Osteocyte (in vitro differentiated cells): ENCODE measurements at regions not wholly inside any gene's neighbourhood (a gene's known extent, or its start where the extent isn't known, plus 50 kb on each side); places are given as distances from the start of the nearest gene placed in this dataset.

Source experiments
- DNase-seq: peaks from one replicate; pipeline ENCODE4 v3.0.0; 2021; ENCODE audit warnings: mixed read lengths; ENCODE audit not compliant: unreplicated experiment; ENCODE audit errors: extremely low spot score
- H3K27ac Mint-ChIP-seq: one replicate; pipeline ENCODE4 v1.8.0; 2021; ENCODE audit warnings: mild to moderate bottlenecking, mixed read lengths; ENCODE audit not compliant: unreplicated experiment
- H3K27me3 Mint-ChIP-seq: one replicate; pipeline ENCODE4 v1.8.0; 2021; ENCODE audit warnings: mixed read lengths; ENCODE audit not compliant: unreplicated experiment
- H3K36me3 Mint-ChIP-seq: one replicate; pipeline ENCODE4 v1.8.0; 2021; ENCODE audit warnings: mixed read lengths; ENCODE audit not compliant: unreplicated experiment
- H3K4me1 Mint-ChIP-seq: one replicate; pipeline ENCODE4 v1.8.0; 2021; ENCODE audit warnings: mixed read lengths; ENCODE audit not compliant: unreplicated experiment
- H3K4me3 Mint-ChIP-seq: one replicate; pipeline ENCODE4 v1.8.0; 2021; ENCODE audit warnings: mild to moderate bottlenecking, moderate library complexity, mixed read lengths; ENCODE audit not compliant: unreplicated experiment
- H3K9me3 Mint-ChIP-seq: one replicate; pipeline ENCODE4 v1.8.0; 2021; ENCODE audit warnings: mixed read lengths; ENCODE audit not compliant: unreplicated experiment
- TF ChIP-seq, protein P1 (sequence below): fragments of 200-600 bp; sonication (generic); IDR thresholded peaks from 2 replicates; pipeline ENCODE4 v1.5.0; 2021; ENCODE audit warnings: antibody characterized with exemption, mild to moderate bottlenecking, moderate library complexity

DNA sequence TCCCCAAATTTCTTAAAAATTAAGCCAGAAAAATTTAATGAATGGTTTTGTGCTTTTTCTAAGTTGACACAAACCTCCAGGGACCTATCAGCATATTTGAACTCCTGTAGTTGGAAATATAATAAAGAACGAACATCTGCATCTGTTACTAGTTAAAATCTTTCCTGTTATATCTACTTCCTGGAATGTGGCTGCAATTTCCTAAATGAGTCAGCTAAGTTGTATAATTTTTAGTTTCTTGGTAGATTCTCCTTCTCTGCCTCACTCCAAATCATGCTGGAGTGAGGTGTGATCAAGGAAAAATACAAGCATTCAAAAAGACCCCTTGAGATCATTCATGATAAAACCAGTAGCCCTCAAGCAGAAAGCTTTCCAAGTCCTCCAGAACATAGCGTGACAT, 106.2 kb upstream of the MCTP2 start:
- TF ChIP-seq, protein P1, sequence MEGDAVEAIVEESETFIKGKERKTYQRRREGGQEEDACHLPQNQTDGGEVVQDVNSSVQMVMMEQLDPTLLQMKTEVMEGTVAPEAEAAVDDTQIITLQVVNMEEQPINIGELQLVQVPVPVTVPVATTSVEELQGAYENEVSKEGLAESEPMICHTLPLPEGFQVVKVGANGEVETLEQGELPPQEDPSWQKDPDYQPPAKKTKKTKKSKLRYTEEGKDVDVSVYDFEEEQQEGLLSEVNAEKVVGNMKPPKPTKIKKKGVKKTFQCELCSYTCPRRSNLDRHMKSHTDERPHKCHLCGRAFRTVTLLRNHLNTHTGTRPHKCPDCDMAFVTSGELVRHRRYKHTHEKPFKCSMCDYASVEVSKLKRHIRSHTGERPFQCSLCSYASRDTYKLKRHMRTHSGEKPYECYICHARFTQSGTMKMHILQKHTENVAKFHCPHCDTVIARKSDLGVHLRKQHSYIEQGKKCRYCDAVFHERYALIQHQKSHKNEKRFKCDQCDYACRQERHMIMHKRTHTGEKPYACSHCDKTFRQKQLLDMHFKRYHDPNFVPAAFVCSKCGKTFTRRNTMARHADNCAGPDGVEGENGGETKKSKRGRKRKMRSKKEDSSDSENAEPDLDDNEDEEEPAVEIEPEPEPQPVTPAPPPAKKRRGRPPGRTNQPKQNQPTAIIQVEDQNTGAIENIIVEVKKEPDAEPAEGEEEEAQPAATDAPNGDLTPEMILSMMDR: no peak
- peaks cover 25% of the 10 kb centered on the region for H3K27me3 Mint-ChIP-seq
- no peaks in the 10 kb centered on the region for H3K36me3 Mint-ChIP-seq
- peaks cover 4% of the 10 kb centered on the region for H3K4me1 Mint-ChIP-seq
- no peaks in the 10 kb centered on the region for H3K9me3 Mint-ChIP-seq
- H3K27ac Mint-ChIP-seq: no peak overlapping the region
- no peak overlapping the region for H3K4me3 Mint-ChIP-seq
- DNase-seq: no peak

DNA sequence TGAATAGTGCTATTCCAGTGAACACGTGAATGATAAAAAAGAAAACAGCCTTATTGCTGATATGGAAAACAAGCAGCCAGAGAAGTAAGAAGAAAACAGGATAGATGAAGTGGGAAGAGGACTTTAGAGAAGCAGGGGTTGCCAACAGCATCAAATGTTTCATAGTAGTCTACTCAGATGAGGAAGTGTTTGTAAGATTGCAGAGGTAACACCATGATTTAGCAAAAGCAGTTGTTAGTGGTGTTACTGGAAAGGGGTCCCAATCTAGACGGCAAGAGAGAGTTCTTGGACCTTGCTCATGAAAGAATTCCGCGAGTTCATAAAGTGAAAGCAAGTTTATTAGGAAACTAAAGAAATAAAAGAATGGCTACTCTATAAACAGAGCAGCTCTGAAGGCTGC, 108.8 kb upstream of the MCTP2 start:
- TF ChIP-seq, protein P1: no peak
- Mint-ChIP-seq H3K4me1 (peaks cover 14% of the 10 kb centered on the region), H3K9me3 (no peaks in the 10 kb centered on the region), H3K27me3 (peaks cover 14% of the 10 kb centered on the region), H3K4me3 (no peak overlapping the region), H3K27ac (no peak overlapping the region), H3K36me3 (no peaks in the 10 kb centered on the region)
- DNase-seq: no peak

- no peak for DNase-seq
- Mint-ChIP-seq H3K36me3 (no peaks in the 10 kb centered on the region), H3K4me3 (no peak overlapping the region), H3K27ac (no peak overlapping the region), H3K4me1 (peaks cover 12% of the 10 kb centered on the region), H3K27me3 (peaks cover 16% of the 10 kb centered on the region), H3K9me3 (no peaks in the 10 kb centered on the region)
- TF ChIP-seq, protein P1: peak; percentile 99
Measured at GRCh38 chr15:94119923-94120775, 111.2 kb upstream of the MCTP2 start.

GRCh38 chr15:94119298-94119811, 112.0 kb upstream of the MCTP2 start:
- H3K4me3 Mint-ChIP-seq: no peak overlapping the region
- TF ChIP-seq, protein P1: no peak
- no peaks in the 10 kb centered on the region for H3K36me3 Mint-ChIP-seq
- peaks cover 16% of the 10 kb centered on the region for H3K27me3 Mint-ChIP-seq
- H3K27ac Mint-ChIP-seq: no peak overlapping the region
- peaks cover 10% of the 10 kb centered on the region for H3K4me1 Mint-ChIP-seq
- H3K9me3 Mint-ChIP-seq: no peaks in the 10 kb centered on the region
- no peak for DNase-seq

DNA sequence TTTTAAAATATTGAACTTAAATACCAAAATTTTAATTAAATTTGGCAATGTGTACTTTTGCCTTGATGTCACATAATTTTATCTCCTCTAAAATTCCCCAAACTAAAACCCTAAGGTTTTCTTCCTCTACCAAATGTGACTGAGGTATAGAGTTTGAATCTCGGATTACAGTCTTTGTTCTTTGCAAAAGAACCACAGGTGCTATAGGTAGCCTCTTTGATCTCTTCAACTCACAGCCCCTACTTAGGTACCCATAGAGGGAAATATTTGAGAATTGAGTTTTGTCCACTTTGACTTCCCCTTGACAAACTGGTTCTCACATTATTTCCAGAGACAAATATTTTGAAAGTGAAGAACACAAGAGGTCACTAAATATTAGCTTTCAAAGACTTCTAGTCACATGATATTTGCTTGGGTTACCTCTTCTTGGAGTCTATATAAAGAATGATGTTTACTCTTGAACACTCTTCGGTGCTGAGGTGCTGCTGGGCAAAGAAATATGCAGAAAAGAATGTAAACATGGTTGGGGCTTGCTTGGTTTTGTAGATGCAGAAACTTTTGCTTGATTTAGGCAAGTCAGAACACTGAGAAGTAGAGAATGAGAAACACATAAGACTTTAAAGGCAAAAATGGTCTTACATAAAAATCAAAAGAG, 120.8 kb upstream of the MCTP2 start:
- Mint-ChIP-seq H3K36me3 (no peaks in the 10 kb centered on the region), H3K4me3 (no peak overlapping the region), H3K9me3 (no peaks in the 10 kb centered on the region), H3K27ac (no peak overlapping the region), H3K4me1 (peaks cover 5% of the 10 kb centered on the region), H3K27me3 (peaks cover 58% of the 10 kb centered on the region)
- DNase-seq: no peak
- TF ChIP-seq, protein P1: no peak
